Breast epithelium (tissue), 4 donors: ENCODE measurements at regions not wholly inside any gene's neighbourhood (a gene's known extent, or its start where the extent isn't known, plus 50 kb on each side); places are given as distances from the start of the nearest gene placed in this dataset.

ENCODE experiments used
- DNase-seq, 2 donors: peaks; one replicate each; pipeline ENCODE4 v3.0.0-alpha.2; 2019; ENCODE audit warnings: low spot score in 2 of 2
- H3K27ac ChIP-seq, 2 donors: fragments of 200-600 bp; sonication (generic) in 1 of 2; one replicate each; pipeline ENCODE4 v1.5.1; 2016 to 2019; ENCODE audit warnings: mild to moderate bottlenecking in 1 of 2
- H3K27me3 ChIP-seq, 2 donors: fragments of 200-600 bp; sonication (generic) in 1 of 2; one replicate each; pipeline versions ENCODE4 v1.5.1 to v1.6.0; 2017 to 2019; ENCODE audit warnings: control low read depth in 1 of 2, mild to moderate bottlenecking in 1 of 2
- H3K36me3 ChIP-seq: fragments of 200-600 bp; one replicate; pipeline ENCODE4 v1.5.1; 2019
- H3K4me1 ChIP-seq, 2 donors: fragments of 200-600 bp; sonication (generic); one replicate each; pipeline ENCODE4 v1.5.1; 2016 to 2019; ENCODE audit warnings: control low read depth in 1 of 2
- H3K4me3 ChIP-seq, 3 donors: fragments of 200-600 bp; sonication (generic); 1 replicate in 2 of 3; 2 replicates in 1 of 3; pipeline ENCODE4 v1.5.1; 2016 to 2019; ENCODE audit warnings: mild to moderate bottlenecking in 3 of 3, moderate library complexity in 2 of 3
- H3K9me3 ChIP-seq, 2 donors: fragments of 200-600 bp; sonication (generic) in 1 of 2; one replicate each; pipeline ENCODE4 v1.5.1; 2016 to 2019; ENCODE audit warnings: control low read depth in 1 of 2
- CTCF ChIP-seq, 3 donors: fragments of 450-650 bp; IDR thresholded peaks; one replicate each; pipeline ENCODE4 v1.5.1; 2016 to 2017; ENCODE audit warnings: antibody characterized with exemption in 3 of 3, mild to moderate bottlenecking in 3 of 3, moderate library complexity in 3 of 3
- POLR2A ChIP-seq: fragments of 450-650 bp; IDR thresholded peaks from one replicate; pipeline ENCODE4 v1.6.1; 2016; ENCODE audit warnings: antibody characterized with exemption, mild to moderate bottlenecking, moderate library complexity
- POLR2AphosphoS5 ChIP-seq, 3 donors: sonication (generic); formaldehyde crosslinking; IDR thresholded peaks; one replicate each; pipeline ENCODE4 v1.6.1; 2017; ENCODE audit warnings: antibody characterized with exemption in 3 of 3
- intact Hi-C: fragments of 100-400 bp; cut with DNase I; formaldehyde crosslinking; loops from one replicate; pipeline ENCODE4 v1.15.1; 2023; ENCODE audit warnings: low total_unique reads

DNA sequence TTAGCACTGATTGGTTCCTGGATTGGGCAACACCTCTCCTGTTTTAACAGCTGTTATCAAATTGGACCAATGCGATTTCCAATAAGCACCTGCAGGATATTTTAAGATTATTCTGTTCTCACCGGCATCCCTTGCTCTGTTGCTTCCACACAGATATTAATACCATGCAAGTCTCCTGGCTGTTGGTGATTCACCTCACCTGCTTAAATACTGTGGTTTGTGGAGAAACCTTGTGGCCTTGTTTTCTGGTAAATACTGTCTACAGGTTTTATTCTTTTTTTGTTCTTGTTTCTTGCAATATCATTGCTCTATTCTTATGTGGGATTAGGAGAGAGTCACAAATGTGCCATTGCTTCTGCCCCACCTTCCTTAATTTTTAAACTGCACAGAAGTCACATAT, 448.1 kb upstream of the NXPH2 start:
- Histone ChIP-seq H3K4me3 (no peak overlapping the region), H3K9me3 (no peaks in the 10 kb centered on the region), H3K4me1 (no peaks in the 10 kb centered on the region), H3K36me3 (no peaks in the 10 kb centered on the region), H3K27ac (no peak overlapping the region), H3K27me3 (no peaks in the 10 kb centered on the region)
- intact Hi-C loops: no loop called here
- DNase-seq: no peak
- TF ChIP-seq CTCF (IDR thresholded peaks at IDR 0.05) (no peak), POLR2AphosphoS5 (IDR thresholded peaks at IDR 0.05) (no peak), POLR2A (no peak)

GRCh38 chr2:139225961-139226360, 445.8 kb upstream of the NXPH2 start:
- intact Hi-C loops: no loop called here
- no peaks in the 10 kb centered on the region for H3K4me1 ChIP-seq
- no peaks in the 10 kb centered on the region for H3K36me3 ChIP-seq
- no peak for DNase-seq
- H3K27me3 ChIP-seq: no peaks in the 10 kb centered on the region
- no peak overlapping the region for H3K4me3 ChIP-seq
- H3K9me3 ChIP-seq: no peaks in the 10 kb centered on the region
- no peak overlapping the region for H3K27ac ChIP-seq
- TF ChIP-seq CTCF (IDR thresholded peaks at IDR 0.05) (no peak), POLR2A (no peak)

GRCh38 chr2:139218181-139218580, 438.0 kb upstream of the NXPH2 start:
- intact Hi-C loops: no loop called here
- H3K4me1 ChIP-seq: no peaks in the 10 kb centered on the region
- DNase-seq: no peak
- no peak overlapping the region for H3K4me3 ChIP-seq
- TF ChIP-seq POLR2A: no peak
- no peak overlapping the region for H3K27ac ChIP-seq
- no peaks in the 10 kb centered on the region for H3K36me3 ChIP-seq
- no peaks in the 10 kb centered on the region for H3K27me3 ChIP-seq
- H3K9me3 ChIP-seq: no peaks in the 10 kb centered on the region

GRCh38 chr2:139217641-139218040, 437.5 kb upstream of the NXPH2 start:
- intact Hi-C loops: no loop called here
- TF ChIP-seq POLR2AphosphoS5 (IDR thresholded peaks at IDR 0.05) (no peak), CTCF (IDR thresholded peaks at IDR 0.05) (no peak), POLR2A (no peak)
- H3K36me3 ChIP-seq: no peaks in the 10 kb centered on the region
- no peaks in the 10 kb centered on the region for H3K9me3 ChIP-seq
- no peaks in the 10 kb centered on the region for H3K4me1 ChIP-seq
- no peak for DNase-seq
- no peak overlapping the region for H3K27ac ChIP-seq
- H3K27me3 ChIP-seq: no peaks in the 10 kb centered on the region
- H3K4me3 ChIP-seq: no peak overlapping the region

- TF ChIP-seq POLR2A (no peak), POLR2AphosphoS5 (IDR thresholded peaks at IDR 0.05) (no peak), CTCF (IDR thresholded peaks at IDR 0.05) (no peak)
- H3K36me3 ChIP-seq: no peaks in the 10 kb centered on the region
- no peak overlapping the region for H3K27ac ChIP-seq
- H3K9me3 ChIP-seq: no peaks in the 10 kb centered on the region
- intact Hi-C loops: no loop called here
- no peak for DNase-seq
- H3K27me3 ChIP-seq: no peaks in the 10 kb centered on the region
- H3K4me3 ChIP-seq: no peak overlapping the region
- H3K4me1 ChIP-seq: no peaks in the 10 kb centered on the region
These were observed 436.2 kb upstream of the NXPH2 start for GRCh38 chr2:139216435-139216834.

DNA sequence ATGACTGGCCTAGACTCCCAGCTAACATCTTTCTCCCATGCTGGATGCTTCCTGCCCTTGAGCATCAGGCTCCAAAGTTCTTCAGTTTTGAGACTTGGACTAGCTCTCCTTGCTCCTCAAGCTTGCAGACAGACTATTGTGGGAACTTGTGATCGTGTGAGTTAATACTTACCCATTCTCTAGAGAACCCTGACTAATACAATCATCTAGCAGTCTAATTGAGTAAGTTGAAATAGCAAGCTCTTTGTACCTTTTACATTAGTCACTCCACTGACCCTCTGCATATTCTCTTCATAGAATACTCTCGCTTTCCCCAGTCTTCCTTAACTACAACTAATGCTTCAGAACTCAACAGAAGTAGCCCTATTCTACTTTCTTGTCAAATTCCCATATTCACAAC, 434.6 kb upstream of the NXPH2 start:
- H3K9me3 ChIP-seq: no peaks in the 10 kb centered on the region

More for the DNA sequence above, 434.6 kb upstream of the NXPH2 start:
- TF ChIP-seq POLR2A (no peak), CTCF (IDR thresholded peaks at IDR 0.05) (no peak), POLR2AphosphoS5 (IDR thresholded peaks at IDR 0.05) (no peak)
- Histone ChIP-seq H3K4me3 (no peak overlapping the region), H3K4me1 (no peaks in the 10 kb centered on the region), H3K27ac (no peak overlapping the region), H3K36me3 (no peaks in the 10 kb centered on the region), H3K27me3 (no peaks in the 10 kb centered on the region)
- intact Hi-C loops: no loop called here
- no peak for DNase-seq
